Fibroblast of peridontal ligament (primary cell): ENCODE measurements at regions not wholly inside any gene's neighbourhood (a gene's known extent, or its start where the extent isn't known, plus 50 kb on each side); places are given as distances from the start of the nearest gene placed in this dataset.

Experiments used
- DNase-seq: peaks from one replicate; pipeline ENCODE4 v3.0.0-alpha.2; 2010; ENCODE audit errors: extremely low read depth

DNA sequence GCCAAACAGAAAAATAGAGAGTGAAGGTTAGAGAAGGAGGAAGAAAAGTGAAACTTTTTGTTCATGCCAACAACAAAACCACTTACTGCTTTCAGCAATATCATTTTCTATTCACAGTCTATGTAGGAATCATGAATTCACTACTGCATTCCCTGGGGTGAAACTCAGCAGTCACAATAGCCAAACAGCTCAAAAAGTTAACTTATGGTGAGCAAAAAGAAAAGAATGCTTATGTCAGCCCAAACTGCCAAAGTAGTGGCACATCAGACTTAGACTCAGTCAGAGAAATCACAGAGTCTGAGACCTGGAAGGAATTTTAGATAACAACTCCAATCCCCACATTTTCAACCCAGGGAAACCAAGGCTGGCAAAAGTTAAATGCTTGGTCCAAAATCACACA, 238.7 kb upstream of the TMCO5A start:
- peak; percentile 8 for DNase-seq

DNA sequence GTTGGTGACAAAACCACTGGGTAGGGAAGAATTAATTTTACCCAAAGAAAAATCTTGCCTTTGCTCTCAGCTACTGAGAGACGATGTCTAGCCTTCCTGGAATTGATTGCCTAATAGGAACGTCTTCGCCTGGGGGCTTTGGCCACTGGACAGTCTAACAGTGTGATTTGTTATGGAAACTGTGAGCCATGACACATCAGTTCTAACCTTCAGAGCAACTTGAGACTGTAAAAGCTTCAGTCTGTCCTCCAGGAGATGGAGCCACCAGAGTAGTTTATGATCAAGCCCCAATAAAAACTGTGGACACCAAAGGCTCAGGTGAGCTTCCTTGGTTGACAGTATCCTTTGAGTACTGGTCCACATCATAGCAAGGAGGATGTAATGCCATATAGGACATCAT, 235.8 kb upstream of the TMCO5A start:
- DNase-seq = no peak

DNA sequence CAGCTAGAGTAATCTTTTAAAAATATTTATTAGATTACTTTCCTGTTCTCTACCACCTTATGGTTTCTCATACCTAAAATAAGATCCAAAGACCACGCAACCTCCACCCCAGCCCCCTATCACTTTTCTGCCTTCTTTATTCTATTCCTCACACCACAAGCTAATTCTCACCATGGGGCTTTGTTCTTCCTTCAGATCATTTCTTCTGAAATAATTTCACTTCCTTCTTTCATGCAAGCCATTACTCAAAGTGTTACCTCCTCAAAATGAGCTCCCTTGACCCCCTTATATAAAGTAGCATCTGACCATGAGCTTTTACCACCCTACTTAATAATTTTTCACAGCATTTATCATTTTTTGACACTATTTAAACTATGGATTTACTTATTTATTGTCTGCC, 233.2 kb upstream of the TMCO5A start:
- no peak for DNase-seq

DNA sequence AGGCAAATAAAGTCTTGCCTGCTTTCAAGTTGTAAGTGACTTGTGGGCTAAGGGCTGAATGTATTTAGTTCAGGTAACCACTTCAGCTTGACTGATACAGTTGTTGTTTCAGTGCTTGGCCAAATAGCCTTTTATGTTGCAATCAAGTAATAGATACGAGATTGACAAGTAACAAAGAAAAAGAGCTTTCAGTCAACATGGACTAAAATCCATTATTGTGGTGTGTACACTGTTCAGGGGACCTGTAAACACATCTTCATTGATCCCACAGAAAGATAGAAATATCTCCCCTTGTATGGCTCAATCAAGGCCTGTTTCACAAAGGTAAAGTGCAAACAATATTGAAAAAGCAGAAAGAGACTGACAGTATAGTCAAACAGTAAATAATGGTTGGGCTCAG, 224.8 kb upstream of the TMCO5A start:
- no peak for DNase-seq

DNA sequence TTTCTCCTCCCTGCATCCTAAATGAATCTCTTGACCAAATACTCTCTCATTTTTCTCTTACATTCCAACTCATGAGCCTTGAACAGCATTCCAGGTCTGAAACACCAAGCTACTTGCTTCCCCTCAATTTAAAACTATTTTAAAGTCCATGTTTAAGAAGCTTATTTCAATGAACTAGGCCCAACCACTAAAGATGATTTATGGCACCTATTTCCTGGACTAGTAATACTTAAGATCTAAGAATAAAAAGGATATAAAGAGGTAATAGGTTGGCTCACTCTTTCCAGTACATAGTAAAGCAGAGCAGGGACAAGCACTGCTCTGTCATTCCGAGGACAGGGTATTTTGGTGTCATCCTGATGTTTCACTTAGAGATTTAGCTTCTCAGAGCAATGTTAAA, 219.3 kb upstream of the TMCO5A start:
- no peak for DNase-seq

DNA sequence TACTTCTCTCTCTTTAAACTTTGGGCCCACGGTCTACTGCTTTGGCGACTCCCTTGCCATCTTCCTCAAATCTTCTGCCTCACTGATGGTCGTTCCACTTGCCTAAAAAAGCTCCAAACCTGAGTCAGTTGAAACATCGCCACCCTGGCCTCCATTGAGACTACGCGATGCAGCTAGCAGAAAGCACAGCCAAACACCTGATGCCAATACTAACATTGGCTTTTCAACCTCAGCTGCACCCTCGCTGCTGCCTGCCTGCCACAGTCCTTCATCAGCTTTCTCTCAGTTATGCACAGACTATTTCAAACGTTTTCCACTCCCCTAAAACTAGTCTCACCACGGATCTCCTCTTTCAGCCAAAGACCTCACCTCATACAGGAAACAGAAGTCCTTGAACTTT, 214.2 kb upstream of the TMCO5A start:
- no peak for DNase-seq

DNA sequence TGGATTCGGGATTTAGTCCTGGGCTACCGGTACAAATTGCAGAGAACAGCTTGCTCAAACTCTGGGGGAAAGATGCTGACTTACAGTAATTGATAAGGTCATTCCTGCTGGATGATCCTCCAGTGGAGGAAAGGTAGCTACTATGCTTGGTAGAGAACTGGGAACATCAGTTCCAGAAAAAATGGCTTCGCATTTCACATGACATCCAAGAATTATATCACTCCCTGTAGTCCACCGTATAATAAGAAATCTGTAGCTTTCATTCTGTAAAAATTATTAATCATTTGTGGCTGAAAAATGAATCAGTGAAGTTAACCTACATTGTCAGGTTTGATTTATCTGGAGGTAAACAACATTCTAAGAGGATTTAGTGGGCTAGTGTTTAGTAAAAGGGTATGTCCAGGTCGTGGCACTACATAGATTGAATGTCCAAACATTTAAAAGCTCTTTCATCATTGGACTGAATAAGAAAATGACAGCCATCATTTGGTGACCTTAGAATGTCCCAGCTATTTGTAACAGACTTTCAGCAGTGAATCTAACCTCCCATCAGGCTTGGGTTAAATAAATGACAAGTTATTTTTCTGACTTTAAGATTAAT, 203.2 kb upstream of the TMCO5A start:
- DNase-seq = no peak

DNA sequence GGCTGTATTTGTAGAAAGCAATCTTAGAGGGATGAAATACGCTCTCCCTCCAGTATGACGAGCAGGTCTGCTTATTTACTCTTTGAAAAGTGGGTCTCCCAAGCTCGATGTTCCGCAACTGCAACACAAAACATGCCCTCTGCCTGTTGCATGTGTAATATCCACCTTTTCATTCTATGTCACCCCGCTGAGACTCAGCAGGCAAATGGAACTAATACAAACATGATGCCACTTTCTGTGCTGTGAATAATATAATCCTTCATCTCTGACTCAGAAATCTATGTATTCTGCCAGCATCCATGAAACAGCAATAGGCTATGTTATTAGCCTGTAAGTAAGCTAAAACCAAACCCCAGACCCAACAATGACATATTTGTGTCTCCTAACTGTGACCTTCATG, 200.8 kb upstream of the TMCO5A start:
- no peak for DNase-seq

DNA sequence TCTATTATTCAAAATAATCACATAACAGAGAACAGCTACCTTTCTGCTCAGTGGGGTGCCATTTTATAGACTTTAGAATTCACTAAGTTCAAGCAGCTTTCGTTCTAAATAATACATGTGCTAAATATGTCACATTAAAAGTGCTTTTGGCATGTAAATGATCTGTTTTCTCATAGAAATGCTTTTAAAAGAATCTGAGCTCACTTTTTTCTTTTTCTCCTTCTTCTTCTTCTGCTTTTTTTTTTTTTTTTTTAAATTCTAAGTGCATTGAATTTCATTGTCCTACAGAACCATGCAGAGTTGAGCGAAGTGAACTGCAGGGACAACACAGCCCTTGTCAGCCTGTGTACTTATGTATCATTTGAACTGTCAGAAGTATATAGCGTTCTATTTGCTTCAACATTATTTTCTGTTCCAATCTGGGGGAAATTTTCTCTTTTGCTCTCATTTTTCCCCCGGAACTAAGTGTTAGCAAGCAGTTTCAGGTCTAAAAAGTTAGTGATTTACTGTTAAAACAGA, 193.8 kb upstream of the TMCO5A start:
- DNase-seq = no peak

DNA sequence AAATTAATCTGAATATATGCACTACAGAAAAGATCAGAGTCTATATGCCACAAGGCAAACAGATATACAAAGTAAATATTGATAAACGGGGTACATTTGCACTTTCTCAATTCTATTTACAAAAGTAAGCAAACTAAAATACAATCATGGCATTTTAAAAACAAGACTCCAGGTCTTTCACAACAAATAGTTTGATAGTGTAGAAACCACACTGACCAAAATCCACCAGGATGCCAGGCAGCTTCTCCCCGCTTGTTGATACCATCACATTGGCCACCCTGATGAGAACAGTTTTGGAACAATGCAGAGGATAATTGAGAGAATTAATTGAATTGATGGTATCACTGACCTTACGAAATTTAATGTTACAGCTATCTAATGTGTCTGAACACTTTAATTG, 190.6 kb upstream of the TMCO5A start:
- no peak for DNase-seq

DNA sequence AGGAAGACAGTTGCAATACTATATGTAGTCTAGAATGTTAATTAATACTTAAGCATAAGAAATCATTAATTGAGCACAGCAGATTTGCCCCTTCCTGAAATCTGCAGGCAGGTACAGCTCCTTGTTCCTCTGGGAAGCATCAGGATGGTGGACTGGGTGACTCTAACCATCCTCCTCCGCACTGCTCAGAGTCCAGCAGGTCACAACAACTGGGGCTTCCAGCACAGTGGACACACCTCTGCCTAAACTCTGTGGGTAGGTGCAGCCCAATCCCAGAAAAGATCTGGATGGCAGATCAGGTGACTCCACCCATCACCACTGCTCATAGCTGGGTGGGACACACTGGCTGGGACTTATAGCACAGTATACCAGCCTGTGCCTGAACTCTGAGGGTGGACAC, 189.9 kb upstream of the TMCO5A start:
- no peak for DNase-seq

DNA sequence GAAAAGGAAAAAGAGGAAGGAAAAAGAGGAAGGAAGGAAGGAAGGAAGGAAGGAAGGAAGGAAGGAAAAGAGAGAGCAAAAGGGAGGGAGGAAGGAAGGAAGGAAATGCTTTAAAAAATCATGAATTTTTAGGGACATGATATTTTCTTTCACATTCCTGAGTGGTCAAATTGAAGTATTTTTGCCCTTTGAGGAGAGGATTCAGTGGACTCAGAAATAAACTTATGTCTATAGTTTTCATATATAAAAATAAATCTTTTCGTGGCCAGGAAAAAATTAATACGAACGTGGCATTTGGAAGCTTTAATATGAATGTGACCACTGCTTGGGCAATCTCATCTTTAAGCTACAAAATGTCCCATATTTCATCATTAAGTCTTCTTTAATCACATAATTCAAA, 183.0 kb upstream of the TMCO5A start:
- DNase-seq = no peak

DNA sequence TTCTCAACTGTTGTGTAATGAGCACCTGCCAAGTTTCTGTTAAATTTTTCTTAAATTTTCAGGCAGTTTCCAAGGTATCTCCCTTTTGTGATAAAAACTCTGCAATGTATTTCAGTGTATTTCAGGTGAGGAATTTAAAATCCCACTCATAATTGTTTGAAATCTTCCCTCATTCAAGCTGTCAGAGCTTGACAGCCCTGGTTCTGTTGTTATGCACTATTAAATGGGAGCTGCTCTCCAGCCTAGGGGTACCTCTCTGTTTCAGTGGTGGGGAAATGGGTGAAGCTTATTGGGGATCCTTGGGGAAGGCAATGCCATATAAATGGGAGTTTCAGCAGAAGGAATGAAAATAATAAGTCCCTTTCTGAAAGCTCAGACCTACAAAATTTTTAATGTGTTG, 178.0 kb upstream of the TMCO5A start:
- no peak for DNase-seq

DNA sequence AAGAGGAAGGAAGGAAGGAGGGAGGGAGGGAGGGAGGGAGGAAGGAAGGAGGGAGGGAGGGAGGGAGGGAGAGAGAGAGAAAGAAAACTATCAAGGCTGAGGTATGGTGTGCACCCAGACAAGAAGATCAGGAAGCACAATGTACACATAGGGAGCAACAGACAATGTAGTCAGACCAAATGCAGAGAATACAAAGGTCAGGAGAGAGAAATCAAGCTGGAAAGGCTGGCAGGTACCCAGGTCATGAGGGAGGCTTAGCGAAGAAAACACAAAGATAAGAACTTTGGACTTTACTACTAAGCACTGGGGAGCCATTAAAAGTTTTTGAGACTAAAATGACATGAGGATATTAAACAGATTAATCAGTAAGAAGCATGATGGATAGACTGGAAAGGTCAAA, 176.0 kb upstream of the TMCO5A start:
- no peak for DNase-seq

DNA sequence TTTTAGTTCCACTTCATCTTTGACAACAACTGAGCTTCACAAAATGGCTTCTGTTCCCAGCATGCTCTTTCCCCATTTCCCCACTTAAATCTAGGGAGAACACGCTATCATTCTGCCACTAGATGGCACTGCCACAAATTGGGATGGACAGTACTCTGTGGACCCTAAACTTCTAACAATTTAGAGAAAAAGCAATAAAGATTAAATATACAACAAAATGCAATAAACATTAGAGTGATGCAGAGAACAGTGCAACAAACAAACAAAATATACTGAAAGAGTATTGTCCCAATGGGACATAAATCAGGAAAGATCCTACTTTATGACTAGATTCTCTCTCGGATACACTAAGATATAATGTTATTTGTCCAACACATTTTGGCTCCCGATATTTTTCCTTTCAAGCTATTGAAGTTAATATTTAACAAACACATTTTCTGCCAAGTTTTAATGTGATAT, 169.7 kb upstream of the TMCO5A start:
- DNase-seq = peak; percentile 80

DNA sequence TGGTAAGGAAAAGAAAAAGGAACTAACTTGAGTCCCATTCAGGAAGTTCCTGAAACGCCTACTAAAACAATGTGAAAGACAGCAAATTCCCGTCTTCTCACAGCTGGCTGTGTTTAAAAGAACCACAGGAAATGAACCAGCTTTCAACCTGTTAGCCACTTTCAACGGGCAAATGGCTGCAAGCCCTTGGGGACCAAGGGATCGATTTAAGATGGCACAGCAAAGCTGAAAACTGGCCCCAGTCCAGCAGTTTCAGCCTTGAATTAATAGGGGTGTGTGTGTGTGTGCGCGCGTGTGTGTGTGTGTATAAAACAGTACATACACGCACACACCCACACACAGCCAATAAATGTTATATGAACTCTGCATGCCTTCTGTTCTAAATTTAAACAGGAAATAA, 168.7 kb upstream of the TMCO5A start:
- DNase-seq = peak; percentile 19

DNA sequence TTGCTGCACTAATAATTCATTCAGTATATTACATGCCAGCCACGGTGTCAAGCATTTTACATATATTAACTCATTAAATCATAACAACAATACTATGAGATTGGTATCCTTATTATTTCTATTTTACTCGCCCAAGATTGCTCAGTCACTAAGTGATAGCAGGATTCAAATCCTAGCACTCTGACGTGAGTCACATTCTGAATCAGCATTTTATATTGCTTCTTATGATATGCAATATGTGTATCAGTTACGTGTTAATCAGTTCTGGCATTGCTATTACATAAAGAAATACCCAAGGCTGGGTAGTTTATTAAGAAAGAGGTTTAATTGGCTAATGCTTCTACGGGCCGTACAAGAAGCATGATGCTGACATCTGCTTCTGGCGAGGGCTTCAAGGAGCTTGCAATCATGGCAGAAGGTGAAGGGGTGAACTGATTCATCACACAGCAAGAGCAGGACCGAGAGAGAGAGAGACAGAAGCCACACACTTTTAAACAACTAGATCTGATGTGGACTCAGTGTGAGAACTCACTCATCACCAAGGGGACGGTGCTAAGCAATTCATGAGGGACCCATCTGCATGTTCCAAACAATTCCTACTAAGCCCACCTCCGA, 166.5 kb upstream of the TMCO5A start:
- peak; percentile 7 for DNase-seq

DNA sequence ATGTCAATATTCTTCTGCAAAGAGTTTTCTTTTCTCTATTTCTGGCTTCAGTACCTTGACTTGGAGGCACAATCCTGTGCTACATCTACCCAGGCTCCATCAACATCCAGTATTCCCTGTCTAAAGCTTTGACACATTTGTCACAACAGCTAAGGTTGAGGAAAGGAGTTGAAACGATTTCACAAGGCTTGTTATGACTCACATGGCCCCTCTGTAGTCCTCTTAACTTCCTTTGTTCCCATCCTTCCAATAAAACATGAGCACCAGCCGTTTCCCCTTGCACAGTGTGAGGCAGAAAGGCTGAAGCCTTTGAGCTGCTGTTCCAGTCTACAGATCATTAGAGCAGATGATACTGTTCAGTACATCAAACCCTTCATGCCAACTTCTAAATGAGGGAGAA, 163.0 kb upstream of the TMCO5A start:
- DNase-seq = no peak

DNA sequence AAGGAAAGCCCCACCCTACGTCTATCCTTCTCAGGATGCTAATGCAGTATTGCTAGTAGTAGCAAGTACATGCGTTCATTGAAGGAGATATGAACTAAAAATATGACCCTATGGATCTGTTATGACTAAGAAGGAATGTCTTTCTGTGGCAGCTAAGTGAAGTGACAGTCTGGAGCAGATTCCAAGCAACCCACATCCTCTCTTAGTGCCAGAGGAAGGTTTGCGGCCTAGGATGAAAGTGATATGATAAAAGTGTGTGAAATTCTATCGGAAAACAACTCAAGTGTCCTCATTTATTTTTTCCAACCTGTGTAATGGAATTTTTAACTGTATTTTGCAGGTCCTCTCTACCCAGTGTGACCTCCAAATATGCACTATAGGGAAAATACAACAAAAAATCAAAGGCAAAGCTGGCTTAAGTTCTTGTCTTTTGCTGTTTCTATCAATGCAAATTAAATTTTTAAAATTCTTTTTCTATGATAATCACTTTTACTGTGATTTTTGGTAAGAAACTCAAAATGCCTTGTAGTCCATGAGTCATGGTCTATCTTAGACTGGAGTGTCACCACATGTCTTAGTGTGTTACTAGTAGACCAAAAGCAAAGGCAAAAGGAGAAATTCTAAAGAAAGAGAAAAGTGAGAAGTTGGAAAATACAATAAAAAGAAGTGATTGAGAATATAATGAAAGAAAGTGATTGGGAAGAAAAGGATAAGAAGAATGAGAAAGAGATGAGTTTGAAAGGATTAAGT, 161.2 kb upstream of the TMCO5A start:
- DNase-seq = peak; percentile 59

DNA sequence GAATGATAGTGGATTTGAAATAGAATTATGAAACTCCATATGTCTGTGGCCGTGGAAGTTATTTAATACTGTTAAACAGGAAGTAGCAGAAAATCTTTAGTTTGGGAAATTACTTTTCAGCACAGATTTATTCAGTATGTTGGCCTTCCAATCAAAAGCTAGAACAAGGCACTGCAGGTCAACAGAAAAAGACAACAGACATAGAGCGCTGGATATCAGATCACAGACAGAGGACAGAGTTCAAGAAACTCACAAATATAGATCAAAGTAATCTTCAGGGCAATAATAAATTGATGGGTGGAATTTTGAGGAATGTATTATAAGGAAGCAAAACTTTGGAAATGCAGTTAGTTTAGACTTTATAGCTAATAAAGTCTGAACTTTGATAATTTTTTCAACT, 159.5 kb upstream of the TMCO5A start:
- DNase-seq = no peak

DNA sequence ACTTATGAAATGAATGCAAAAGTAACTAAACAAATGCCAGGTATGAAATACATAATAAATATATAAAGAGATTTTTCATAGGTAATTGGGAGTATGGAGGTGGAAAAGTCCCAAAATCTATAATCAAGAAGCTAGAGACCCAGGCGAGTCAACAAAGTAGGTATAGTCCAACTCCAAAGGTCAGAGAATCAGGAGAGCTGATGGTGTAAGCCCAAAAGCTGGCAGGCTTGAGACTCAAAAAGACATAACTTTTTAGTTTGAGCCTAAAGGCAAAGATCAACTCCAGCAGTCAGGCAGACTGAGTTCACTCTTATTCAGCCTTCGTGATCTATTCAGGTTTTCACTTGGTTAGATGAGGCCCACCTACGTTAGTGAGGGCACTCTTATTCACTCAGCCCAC, 157.4 kb upstream of the TMCO5A start:
- no peak for DNase-seq

DNA sequence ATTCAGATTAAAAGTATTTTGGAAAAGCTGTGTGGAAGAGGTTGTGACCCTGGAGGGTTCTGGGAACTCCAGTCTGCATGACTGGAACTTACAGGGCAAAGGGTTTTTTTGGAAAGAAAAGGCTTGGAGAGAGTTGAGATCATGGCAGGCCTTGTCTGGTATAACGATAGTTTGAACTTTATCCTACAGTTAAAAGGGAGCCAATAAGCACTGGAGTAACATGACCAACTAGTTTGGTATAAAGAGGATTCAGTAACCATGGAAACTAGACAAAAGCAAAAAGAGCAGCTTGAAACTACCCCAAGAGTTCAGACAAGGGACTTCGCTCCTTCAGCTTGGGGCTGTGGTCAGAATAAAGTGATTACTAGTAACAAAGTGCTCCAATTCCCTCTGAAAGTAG, 151.2 kb upstream of the TMCO5A start:
- peak; percentile 61 for DNase-seq

DNA sequence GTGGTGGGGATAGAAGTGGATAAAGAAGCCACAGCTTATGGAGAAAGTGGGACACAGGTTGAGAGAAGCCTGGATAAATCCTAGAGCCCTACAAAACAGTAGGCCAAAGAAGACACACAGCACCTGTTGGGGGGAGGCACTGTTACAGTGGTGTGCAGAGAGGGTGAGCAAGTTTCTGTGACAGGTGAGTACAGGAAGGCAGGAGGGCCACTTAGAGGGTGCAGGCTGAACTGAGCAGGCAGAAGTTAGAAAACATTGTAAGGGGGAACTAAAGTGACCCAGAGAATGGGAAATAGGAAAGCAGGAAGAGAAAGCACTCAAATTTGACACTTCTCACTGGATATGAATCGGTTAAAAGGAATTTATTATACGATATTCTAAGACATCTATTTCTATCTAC, 146.1 kb upstream of the TMCO5A start:
- no peak for DNase-seq
